Non-pigmented ciliary epithelial cell (primary cell): ENCODE measurements at regions not wholly inside any gene's neighbourhood (a gene's known extent, or its start where the extent isn't known, plus 50 kb on each side); places are given as distances from the start of the nearest gene placed in this dataset.
"Not testable (repeated sequence)": the region's sequence is repeated elsewhere in the genome, so short reads cannot be mapped to it uniquely, and the experiment has no call there.

Experiments used
- DNase-seq: peaks from one replicate; pipeline ENCODE4 v3.0.0-alpha.2; 2010; ENCODE audit warnings: low read depth

DNA sequence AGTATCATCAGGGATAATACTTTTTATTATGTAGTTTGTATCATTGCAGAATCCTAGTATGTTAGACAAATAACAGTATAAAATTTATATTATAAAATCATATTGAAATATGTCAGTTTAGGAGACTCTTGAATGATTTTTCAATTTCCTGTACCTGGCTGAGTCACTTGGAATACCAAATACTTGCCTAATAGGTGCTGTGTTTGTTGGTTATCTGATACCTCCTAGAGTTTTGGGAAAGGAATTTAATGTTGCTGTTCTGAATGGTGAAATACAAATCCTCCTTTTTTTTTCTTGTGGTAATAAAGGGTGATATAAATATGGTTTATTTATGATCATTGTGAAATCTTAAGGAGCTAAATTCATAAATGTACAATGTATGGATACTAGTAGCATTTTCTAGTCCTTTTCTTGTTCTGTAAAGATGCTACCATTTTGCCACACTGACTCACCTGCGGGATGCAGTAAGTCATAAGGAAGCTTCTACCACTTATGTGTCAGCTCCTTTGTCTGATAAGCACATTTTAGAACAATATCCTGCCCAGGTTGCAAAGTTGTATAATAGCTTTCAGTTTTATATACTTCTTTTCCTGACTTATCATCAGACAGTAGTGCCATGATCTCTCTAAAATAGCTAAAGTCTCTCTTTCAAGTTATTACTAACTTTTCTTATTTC lies 465.5 kb downstream of the XIRP2 start:
- DNase-seq, result no peak

DNA sequence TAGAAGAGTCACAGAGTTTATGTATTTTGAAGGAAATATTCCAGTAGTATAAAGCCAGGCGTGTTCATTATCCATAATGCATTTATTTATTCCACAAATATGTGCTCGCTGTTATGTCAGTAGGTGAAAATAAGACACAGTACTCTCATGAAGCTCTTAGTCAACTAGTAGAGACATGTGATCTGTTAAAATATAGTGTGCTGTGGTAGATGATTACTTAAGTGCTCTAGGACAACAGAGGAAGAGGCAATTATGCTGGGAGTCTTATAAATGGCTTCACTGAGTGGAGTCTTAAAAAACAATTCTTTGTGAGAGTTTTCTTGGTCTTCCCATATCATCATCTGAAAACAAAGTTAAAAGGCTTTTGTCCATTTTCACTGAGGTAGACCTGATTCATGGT lies 457.3 kb downstream of the XIRP2 start:
- DNase-seq, result no peak

DNA sequence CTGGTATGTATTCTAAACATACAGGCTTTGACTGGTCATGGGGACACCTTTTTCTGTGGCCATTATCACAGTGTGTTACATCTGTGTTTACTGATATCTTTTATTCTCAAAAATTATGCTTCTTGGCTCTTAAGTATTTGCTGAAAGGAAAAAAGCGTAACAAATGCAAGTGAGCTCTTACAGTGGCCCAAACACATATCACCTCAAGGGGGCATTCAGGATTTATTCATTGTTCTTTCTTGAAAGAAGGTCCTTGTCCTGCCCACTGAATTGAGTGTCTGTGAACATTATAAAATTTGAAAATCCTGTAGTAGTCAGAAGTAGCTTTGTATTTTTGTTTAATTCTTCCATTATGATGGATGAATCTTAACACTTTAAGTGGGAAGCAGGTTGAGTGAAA lies 454.5 kb downstream of the XIRP2 start:
- DNase-seq, result no peak

DNA sequence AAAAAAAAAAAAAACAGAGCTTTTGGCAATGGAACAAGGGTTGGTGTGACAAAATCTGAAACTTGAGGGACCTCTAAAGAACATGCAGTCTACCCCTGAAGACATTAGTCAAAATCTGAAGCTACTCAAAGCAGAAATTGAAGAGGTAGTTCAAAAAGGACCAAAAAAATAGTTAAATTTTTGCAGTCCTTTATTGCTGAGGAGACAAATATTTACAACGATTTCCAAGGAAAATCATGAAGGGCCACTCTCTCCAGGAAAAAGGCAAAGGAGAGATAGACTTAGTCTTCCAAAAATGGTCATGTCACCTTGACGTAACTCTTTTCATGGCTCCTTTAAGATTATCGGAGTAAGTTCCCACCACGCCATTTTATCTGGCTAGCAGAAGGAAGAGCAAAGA lies 452.0 kb downstream of the XIRP2 start:
- DNase-seq, result no peak

DNA sequence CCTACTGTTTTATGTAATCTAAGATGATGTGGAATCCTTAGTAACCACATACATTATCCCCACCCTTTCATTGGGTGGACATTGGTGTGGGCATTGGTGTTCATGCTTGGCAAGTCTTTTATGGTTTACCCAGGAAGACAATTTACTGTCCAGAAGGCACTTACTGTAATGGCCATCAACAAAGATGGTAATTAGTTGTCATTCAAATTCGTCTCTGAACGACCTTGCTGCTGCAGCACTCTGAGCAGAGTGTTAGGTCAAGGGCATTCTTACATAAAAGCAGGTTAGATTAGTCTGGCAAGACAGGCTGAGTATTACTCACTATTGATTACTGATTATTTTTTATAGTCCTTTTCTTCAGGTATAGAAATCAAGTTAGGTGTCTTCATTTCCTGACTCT lies 447.9 kb downstream of the XIRP2 start:
- DNase-seq, result no peak

DNA sequence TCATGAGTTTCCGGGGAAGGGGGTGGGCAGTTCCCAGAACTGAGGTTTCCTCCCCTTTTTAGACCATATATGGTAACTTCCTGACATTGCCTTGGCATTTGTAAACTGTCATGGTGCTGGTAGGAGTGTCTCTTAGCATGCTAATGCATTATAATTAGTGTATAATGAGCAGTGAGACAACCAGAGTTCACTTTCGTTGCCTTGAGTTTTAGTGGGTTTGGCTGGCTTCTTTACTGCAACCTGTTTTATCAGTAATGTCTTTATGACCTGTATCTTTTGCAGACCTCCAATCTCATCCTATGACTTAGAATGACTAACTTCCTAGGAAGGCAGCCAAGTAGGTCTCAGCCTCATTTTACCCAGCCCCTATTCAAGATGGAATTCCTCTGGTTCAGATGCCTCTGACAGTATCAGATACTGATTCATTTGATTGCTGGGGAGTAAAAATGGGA lies 447.3 kb downstream of the XIRP2 start:
- peak; percentile 38 for DNase-seq

DNA sequence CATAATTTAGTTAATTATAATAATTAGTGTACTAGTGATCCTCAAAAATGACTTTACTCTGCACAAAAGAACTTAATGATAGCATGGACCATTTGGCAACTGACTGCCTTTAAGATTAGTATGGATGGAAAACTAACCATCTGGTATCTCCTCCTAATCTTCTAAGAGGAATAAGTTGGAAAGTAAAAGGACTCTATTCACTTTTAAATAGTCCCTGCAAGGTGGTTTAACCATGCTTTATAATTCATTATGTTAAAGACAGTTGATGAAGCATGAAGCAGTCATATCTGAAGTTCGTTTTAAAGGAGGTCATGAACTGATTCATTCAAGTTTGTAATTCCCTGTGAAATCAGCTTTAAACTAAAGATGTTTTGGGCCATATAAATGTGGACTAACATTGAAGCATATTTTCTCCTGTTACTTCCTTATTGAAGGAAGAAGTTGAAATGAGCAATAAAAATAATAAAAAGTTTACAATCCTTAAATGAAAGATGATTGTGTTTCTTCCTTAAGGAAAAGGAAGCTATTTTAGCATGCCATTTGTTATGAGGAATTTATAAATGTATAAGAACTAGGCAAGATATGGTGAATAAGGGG lies 446.0 kb downstream of the XIRP2 start:
- DNase-seq, result no peak

DNA sequence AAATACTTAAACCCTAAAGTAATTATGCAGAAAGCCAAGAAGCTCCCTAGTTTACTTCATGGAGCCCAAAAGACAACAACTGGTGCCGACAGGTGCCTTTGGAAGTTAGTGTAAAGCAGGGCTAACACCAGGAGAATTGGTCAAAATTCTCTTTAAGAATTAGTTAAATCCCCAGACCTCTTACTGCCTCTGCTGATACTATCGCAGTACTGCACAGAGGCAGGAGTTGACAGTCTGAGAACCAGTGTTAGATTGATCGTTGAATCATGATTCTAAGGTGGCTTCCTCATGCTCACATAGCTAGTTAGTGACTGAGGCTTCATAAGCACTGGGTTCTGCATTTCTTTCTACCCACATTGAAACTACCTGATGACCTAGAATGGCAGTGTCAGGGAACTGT lies 445.0 kb downstream of the XIRP2 start:
- no peak for DNase-seq

DNA sequence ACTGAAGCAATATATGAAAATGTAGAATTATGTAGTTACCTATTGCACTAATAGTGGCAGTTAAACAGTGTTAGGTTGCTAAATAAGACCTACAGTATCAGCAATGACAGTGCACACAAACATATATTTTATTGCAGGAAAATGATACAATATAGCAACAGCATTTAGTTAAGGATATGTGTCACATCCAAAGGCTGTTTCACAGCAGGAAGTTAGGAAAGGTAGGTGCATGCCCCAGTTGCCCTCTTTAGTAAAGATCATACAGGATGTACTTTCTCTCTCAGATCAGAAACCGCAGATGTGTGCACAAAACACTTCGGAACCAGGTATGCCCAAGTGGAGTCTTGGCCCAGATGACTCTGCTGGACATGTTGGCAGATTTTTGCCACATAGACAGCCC lies 444.1 kb downstream of the XIRP2 start:
- no peak for DNase-seq

DNA sequence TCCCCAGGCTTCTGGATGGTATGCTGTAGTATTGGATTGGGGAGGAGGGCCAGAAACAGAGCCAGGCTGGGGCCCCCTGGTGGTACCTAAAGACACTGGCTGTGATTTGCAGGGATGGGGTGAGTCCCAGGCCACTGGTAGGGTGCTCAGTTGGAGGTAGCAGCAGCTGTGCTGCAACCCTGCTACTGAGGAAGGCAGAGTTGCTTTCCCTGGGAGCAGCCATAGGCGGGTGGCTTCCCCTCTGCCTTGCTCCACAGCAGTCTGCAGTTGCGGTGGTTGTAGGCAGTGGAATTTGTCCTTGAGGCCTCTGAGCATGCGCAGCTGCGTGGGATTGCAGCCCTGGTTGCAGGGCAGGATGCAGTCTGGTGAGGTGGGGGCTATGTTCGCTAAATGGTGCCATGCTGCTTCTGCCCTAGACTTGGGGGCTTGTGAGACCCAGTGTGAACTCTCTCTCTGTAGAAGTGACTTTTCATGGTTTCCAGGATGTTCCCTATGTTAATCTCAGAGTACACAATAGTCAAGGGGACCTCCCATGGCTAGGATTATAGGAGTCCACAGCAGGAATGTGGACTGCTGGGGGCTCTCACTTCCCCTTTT lies 443.5 kb downstream of the XIRP2 start:
- no peak for DNase-seq

DNA sequence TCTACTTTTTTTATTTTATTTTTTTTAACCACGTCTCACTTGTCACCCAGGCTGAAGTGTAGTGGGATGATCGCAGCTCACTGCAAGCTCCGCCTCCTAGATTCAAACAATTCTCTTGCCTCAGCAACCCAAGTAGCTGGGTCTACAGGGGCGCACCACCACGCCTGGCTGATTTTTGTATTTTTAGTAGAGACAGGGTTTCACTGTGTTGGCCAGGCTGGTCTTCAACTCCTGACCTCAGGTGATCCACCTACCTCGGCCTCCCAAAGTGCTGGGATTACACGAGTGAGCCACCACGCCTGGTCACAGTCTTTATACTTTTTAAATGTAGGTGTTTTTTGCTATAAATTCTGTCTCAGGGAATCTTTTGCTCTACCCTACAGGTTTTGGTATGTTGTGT lies 440.5 kb downstream of the XIRP2 start:
- DNase-seq, result not testable (repeated sequence)

DNA sequence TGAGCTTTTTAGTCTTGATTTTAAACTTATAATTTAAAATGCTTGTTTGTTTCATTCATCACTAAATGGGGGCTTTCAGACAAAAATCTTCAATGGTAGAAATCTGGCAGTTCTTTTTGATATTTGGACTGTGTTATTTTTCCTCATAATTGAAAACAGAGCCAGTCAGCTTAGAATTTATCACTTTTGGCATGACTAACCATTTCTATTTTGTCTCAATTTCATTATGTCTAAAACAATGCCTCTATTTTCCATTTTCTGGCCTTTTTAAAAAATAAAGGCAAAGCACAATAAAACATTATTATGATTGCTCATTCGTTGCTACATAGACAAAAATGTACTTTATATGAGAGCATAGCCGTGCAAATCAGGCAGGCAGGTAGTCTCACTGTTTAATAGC lies 434.5 kb downstream of the XIRP2 start:
- no peak for DNase-seq

DNA sequence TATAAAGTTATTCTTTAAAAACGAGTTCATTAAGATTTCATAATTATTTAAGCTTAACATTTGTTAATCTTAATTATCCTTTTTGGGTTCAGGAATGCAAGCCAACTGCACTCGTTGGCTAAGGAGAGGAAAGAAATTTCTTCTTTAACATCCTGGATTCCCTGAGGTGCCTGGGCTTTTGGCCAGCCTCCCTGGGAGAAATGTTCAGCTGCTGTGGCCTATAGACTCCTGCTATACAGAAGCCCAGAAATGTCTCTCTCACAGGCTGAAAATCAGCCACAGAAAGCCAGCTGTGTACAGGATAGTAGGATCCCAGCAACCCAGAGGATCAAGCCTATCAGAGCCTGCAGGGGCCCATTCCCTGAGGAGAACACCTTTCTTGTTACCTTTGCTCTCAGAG lies 430.3 kb downstream of the XIRP2 start:
- no peak for DNase-seq

DNA sequence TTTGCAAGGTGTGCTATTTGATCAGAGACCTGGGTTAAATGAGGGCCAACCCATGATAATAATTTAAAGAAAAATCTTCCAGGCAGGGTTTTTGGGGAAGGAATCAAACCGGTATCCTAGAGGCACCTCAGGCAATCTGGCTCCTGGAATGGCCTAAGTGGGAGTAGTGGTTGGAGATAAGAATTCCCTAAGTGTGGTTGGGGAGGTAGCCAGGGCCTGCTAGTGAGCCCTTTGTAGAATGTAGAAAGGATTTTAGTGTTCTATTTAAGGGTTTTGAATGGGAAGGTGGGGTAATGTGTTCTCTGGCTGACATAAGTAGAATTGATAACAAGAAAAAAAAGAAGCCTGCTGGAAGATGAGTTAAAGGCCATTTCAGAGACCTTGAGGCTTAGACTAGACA lies 422.2 kb downstream of the XIRP2 start:
- DNase-seq, result no peak
